DOHH2 (cell line): ENCODE measurements at regions not wholly inside any gene's neighbourhood (a gene's known extent, or its start where the extent isn't known, plus 50 kb on each side); places are given as distances from the start of the nearest gene placed in this dataset.

Experiments used
- H3F3A ChIP-seq: fragments of 200-600 bp; sonication (generic), shearing (Covaris generic); 2 replicates; pipeline ENCODE4 v1.6.0; 2016; ENCODE audit warnings: antibody characterized with exemption, mild to moderate bottlenecking; ENCODE audit not compliant: control insufficient read depth, insufficient read depth
- H3K27ac ChIP-seq: fragments of 200-600 bp; sonication (generic); 2 replicates; pipeline ENCODE4 v1.5.1; 2014; ENCODE audit warnings: low read depth, mild to moderate bottlenecking, low read length, moderate library complexity
- H3K27me3 ChIP-seq: fragments of 200-600 bp; sonication (generic); 2 replicates; pipeline ENCODE4 v1.6.1; 2014; ENCODE audit warnings: mild to moderate bottlenecking, low read length, mixed read lengths; ENCODE audit not compliant: control insufficient read depth
- H3K36me3 ChIP-seq: fragments of 200-600 bp; sonication (generic); 2 replicates; pipeline ENCODE4 v1.6.1; 2014; ENCODE audit warnings: mild to moderate bottlenecking, low read length, moderate library complexity, mixed read lengths; ENCODE audit not compliant: control insufficient read depth
- H3K4me1 ChIP-seq: fragments of 200-600 bp; sonication (generic); 2 replicates; pipeline ENCODE4 v1.6.1; 2014; ENCODE audit warnings: mild to moderate bottlenecking, low read length, mixed read lengths; ENCODE audit not compliant: control insufficient read depth
- H3K4me2 ChIP-seq: fragments of 200-600 bp; sonication (generic); 2 replicates; pipeline ENCODE4 v1.6.0; 2014; ENCODE audit warnings: mild to moderate bottlenecking, low read length, moderate library complexity
- H3K4me3 ChIP-seq: fragments of 200-600 bp; sonication (generic); 2 replicates; pipeline ENCODE4 v1.5.1; 2014; ENCODE audit warnings: mild to moderate bottlenecking, low read length, mixed read lengths
- H3K79me2 ChIP-seq: fragments of 200-600 bp; sonication (generic); 2 replicates; pipeline ENCODE4 v1.6.1; 2014; ENCODE audit warnings: mild to moderate bottlenecking, low read length, mixed read lengths; ENCODE audit not compliant: control insufficient read depth
- H3K9me2 ChIP-seq: fragments of 200-600 bp; sonication (generic); replicated peaks from 2 replicates; pipeline ENCODE4 v1.6.1; 2014; ENCODE audit warnings: mild to moderate bottlenecking, low read length, mixed read lengths; ENCODE audit not compliant: control insufficient read depth
- H3K9me3 ChIP-seq: fragments of 200-600 bp; sonication (generic); 2 replicates; pipeline ENCODE4 v1.6.1; 2014; ENCODE audit warnings: antibody characterized with exemption, low read length, mixed read lengths; ENCODE audit not compliant: control insufficient read depth, insufficient read depth
- H4K20me1 ChIP-seq: fragments of 200-600 bp; sonication (generic); 2 replicates; pipeline ENCODE4 v1.6.0; 2014; ENCODE audit warnings: low read depth, mild to moderate bottlenecking, antibody characterized with exemption, low read length, moderate library complexity; ENCODE audit not compliant: control insufficient read depth, insufficient read depth
- EZH2phosphoT487 ChIP-seq: fragments of 200-600 bp; sonication (generic); IDR thresholded peaks from 2 replicates; pipeline ENCODE4 v1.6.1; 2017; ENCODE audit warnings: borderline replicate concordance, mild to moderate bottlenecking, antibody characterized with exemption, low read length, moderate library complexity, mixed read lengths
- TF ChIP-seq, protein P1 (sequence below): fragments of 200-600 bp; sonication (generic); IDR thresholded peaks from one replicate; pipeline ENCODE4 v1.5.1; 2014; ENCODE audit warnings: antibody characterized with exemption, mild to moderate bottlenecking, low read depth, low read length; ENCODE audit not compliant: poor library complexity, severe bottlenecking

DNA sequence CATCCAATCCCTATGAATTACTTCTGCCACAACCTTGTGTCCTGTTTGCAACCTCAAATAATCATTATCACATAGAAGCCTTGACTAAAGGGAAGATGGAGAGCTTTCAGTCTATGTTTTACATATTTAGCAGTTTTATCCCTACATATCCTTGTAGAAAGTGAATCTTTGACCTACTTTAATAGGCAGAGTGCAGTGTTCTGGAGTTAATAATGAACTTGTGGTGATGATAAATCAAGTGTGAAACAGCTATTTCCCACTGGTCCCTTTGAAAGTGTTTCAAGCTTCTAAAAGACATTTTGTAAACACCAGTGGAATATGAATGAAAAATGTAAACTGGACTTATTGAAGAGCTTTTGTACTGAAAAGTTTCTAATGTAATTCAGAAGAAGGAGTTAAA lies 406.7 kb downstream of the GABRG2 start:
- no peak overlapping the region for H3K4me2 ChIP-seq
- H3K27ac ChIP-seq = no peak overlapping the region
- no peaks in the 10 kb centered on the region for H3K9me3 ChIP-seq
- no peak overlapping the region for H3K4me3 ChIP-seq
- TF ChIP-seq, protein P1, sequence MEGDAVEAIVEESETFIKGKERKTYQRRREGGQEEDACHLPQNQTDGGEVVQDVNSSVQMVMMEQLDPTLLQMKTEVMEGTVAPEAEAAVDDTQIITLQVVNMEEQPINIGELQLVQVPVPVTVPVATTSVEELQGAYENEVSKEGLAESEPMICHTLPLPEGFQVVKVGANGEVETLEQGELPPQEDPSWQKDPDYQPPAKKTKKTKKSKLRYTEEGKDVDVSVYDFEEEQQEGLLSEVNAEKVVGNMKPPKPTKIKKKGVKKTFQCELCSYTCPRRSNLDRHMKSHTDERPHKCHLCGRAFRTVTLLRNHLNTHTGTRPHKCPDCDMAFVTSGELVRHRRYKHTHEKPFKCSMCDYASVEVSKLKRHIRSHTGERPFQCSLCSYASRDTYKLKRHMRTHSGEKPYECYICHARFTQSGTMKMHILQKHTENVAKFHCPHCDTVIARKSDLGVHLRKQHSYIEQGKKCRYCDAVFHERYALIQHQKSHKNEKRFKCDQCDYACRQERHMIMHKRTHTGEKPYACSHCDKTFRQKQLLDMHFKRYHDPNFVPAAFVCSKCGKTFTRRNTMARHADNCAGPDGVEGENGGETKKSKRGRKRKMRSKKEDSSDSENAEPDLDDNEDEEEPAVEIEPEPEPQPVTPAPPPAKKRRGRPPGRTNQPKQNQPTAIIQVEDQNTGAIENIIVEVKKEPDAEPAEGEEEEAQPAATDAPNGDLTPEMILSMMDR = no peak
- TF ChIP-seq EZH2phosphoT487 = no peak
- no peaks in the 10 kb centered on the region for H3K27me3 ChIP-seq
- H3K4me1 ChIP-seq = no peaks in the 10 kb centered on the region
- H3K36me3 ChIP-seq = no peaks in the 10 kb centered on the region
- no peaks in the 10 kb centered on the region for H3K79me2 ChIP-seq
- no peaks in the 10 kb centered on the region for H3K9me2 ChIP-seq
- H3F3A ChIP-seq = no peaks in the 10 kb centered on the region
- H4K20me1 ChIP-seq = no peaks in the 10 kb centered on the region

DNA sequence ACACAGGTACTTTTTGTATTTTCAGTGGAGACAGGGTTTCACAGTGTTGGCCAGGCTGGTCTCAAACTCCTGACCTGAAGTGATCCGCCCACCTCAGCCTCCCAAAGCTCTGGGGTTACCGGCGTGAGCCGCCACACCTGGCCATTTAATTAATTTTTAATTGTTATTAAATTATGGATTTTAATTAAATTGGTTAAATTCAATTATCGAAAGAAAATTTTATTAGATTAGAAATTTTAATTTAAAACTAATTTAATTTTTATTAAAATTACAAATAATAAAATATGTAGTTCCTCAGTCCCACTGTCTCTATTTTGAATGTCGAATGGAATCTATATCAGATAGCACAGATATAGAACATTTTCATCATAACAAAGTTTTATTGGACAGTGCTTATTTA lies 416.5 kb downstream of the GABRG2 start:
- Histone ChIP-seq H4K20me1 (no peaks in the 10 kb centered on the region), H3K27me3 (no peaks in the 10 kb centered on the region), H3K27ac (no peak overlapping the region), H3F3A (no peaks in the 10 kb centered on the region), H3K9me2 (no peaks in the 10 kb centered on the region), H3K4me3 (no peak overlapping the region), H3K4me1 (no peaks in the 10 kb centered on the region), H3K9me3 (no peaks in the 10 kb centered on the region), H3K4me2 (no peak overlapping the region), H3K79me2 (no peaks in the 10 kb centered on the region), H3K36me3 (no peaks in the 10 kb centered on the region)
- TF ChIP-seq, protein P1 = no peak
- no peak for TF ChIP-seq EZH2phosphoT487

DNA sequence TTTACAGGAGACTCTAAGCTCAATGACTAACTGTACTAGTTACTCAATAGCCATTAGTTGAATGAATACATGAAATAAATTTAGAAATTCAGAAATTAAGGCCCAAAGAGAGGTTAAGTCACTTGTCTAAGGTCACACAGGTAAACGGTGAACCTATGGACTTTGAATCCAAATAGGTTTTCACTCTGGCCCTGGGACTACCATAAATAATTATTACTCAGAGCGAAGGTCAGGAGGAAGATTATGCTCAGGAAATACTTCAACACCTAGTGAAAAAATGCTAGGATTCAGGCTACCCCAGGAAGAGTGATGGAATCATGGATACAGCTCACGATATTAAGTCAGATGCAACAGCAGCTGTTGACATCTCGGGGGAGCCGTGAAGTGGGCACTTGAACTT lies 417.4 kb downstream of the GABRG2 start:
- TF ChIP-seq EZH2phosphoT487 = no peak
- TF ChIP-seq, protein P1 = no peak
- Histone ChIP-seq H3K4me1 (no peaks in the 10 kb centered on the region), H3F3A (no peaks in the 10 kb centered on the region), H3K9me2 (no peaks in the 10 kb centered on the region), H3K79me2 (no peaks in the 10 kb centered on the region), H3K9me3 (no peaks in the 10 kb centered on the region), H3K4me3 (no peak overlapping the region), H3K36me3 (no peaks in the 10 kb centered on the region), H3K27ac (no peak overlapping the region), H3K4me2 (no peak overlapping the region), H3K27me3 (no peaks in the 10 kb centered on the region), H4K20me1 (no peaks in the 10 kb centered on the region)
